HCT116 (cell line): ENCODE measurements at regions not wholly inside any gene's neighbourhood (a gene's known extent, or its start where the extent isn't known, plus 50 kb on each side); places are given as distances from the start of the nearest gene placed in this dataset.

Experiments used
- ATAC-seq: fragments of 200-7000 bp; cut with Tn5 transposase; 2 replicates; pipeline ENCODE4 v1.9.1; 2020; ENCODE audit warnings: mild to moderate bottlenecking, moderate library complexity
- BruUV-seq: library from RNA; stranded (reverse); fragments of 400-500 nt; replicated peaks from 2 replicates; lab custom pipeline; 2021; lab: Mats Ljungman, UMichigan
- CTCF ChIA-PET: fragments of 300-600 bp; sonication (Branson Sonifier 250); formaldehyde crosslinking; loops from one replicate; lab custom pipeline; 2021; ENCODE audit warnings: antibody characterized with exemption; lab: Charles Lee
- POLR2A ChIA-PET: fragments of 300-600, 350-600 bp; sonication (Branson Sonifier 250); formaldehyde crosslinking; loops from one replicate; lab custom pipeline; 2021; ENCODE audit warnings: antibody characterized with exemption; lab: Charles Lee
- RAD21 ChIA-PET, 2 experiments: fragments of 300-600 bp; sonication (Branson Sonifier 250); formaldehyde crosslinking; loops; one replicate each; lab custom pipeline; 2023; ENCODE audit warnings: low total read pairs in 2 of 2; ENCODE audit not compliant: uncharacterized antibody in 2 of 2, unreplicated experiment in 2 of 2, low non-redundant PET in 1 of 2; lab: Charles Lee
- DNase-seq: peaks from one replicate; pipeline ENCODE4 v3.0.0-alpha.2; 2010; ENCODE audit warnings: low read depth, low spot score
- H2AFZ ChIP-seq: fragments of 200-600 bp; shearing (Covaris generic), sonication (generic); 2 replicates; pipeline ENCODE4 v1.6.1; 2017; ENCODE audit warnings: low read depth, mixed run types, mixed read lengths, antibody characterized with exemption, low read length; ENCODE audit not compliant: poor library complexity, severe bottlenecking
- H3K27ac ChIP-seq: 2 replicates; pipeline ENCODE4 v1.5.1; 2012; ENCODE audit warnings: low read depth, low read length
- H3K27me3 ChIP-seq: fragments of 200-600 bp; sonication (generic); 2 replicates; pipeline ENCODE4 v1.6.1; 2016; ENCODE audit warnings: mixed run types, low read length, mixed read lengths; ENCODE audit not compliant: insufficient read depth
- H3K36me3 ChIP-seq, 2 experiments: fragments of 200-500 bp in 1 of 2; fragments of 200-600 bp in 1 of 2; sonication (Bioruptor generic) in 1 of 2; sonication (generic) in 1 of 2; 2 replicates each; pipeline versions ENCODE4 v1.5.1 to v1.6.1; 2014 to 2016; ENCODE audit warnings: low read length in 2 of 2, inconsistent platforms in 1 of 2, mixed read lengths in 1 of 2, mixed run types in 1 of 2; ENCODE audit not compliant: insufficient read depth in 2 of 2, control insufficient read depth in 1 of 2
- H3K4me1 ChIP-seq, 2 experiments: fragments of 200-600 bp in 1 of 2; sonication (generic) in 1 of 2; 2 replicates each; pipeline versions ENCODE4 v1.5.1 to v1.6.1; 2012 to 2017; ENCODE audit warnings: low read length in 2 of 2, inconsistent platforms in 1 of 2, mild to moderate bottlenecking in 1 of 2, mixed read lengths in 1 of 2, mixed run types in 1 of 2, moderate library complexity in 1 of 2; ENCODE audit not compliant: insufficient read depth in 2 of 2, control insufficient read depth in 1 of 2
- H3K4me2 ChIP-seq: fragments of 200-600 bp; sonication (generic); 2 replicates; pipeline ENCODE4 v1.6.1; 2017; ENCODE audit warnings: mixed run types, low read length, mixed read lengths
- H3K4me3 ChIP-seq, 2 experiments: fragments of 200-600 bp in 1 of 2; sonication (generic) in 1 of 2; replicated peaks in 1 of 2; 2 replicates each; pipeline ENCODE4 v1.5.1; 2011 to 2016; ENCODE audit warnings: low read length in 2 of 2, control low read depth in 1 of 2, low read depth in 1 of 2, mild to moderate bottlenecking in 1 of 2, mixed read lengths in 1 of 2, mixed run types in 1 of 2
- H3K79me2 ChIP-seq: fragments of 200-600 bp; sonication (generic); 2 replicates; pipeline ENCODE4 v1.6.1; 2017; ENCODE audit warnings: mild to moderate bottlenecking, mixed run types, low read length, moderate library complexity, mixed read lengths; ENCODE audit not compliant: insufficient read depth
- H3K9ac ChIP-seq: fragments of 200-600 bp; sonication (generic); 2 replicates; pipeline ENCODE4 v1.6.1; 2016; ENCODE audit warnings: low read length, mixed read lengths
- H3K9me2 ChIP-seq: fragments of 200-600 bp; sonication (generic), shearing (Covaris generic); 2 replicates; pipeline ENCODE4 v1.6.1; 2017; ENCODE audit warnings: mixed run types, mild to moderate bottlenecking, moderate library complexity; ENCODE audit not compliant: insufficient read depth
- H3K9me3 ChIP-seq, 2 experiments: fragments of 200-500 bp in 1 of 2; fragments of 200-600 bp in 1 of 2; sonication (Bioruptor generic) in 1 of 2; sonication (generic) in 1 of 2; 2 replicates each; pipeline ENCODE4 v1.6.1; 2014 to 2017; ENCODE audit warnings: low read length in 2 of 2, mixed read lengths in 2 of 2, inconsistent platforms in 1 of 2, low read depth in 1 of 2, mild to moderate bottlenecking in 1 of 2, mixed run types in 1 of 2, moderate library complexity in 1 of 2; ENCODE audit not compliant: control insufficient read depth in 1 of 2, insufficient read depth in 1 of 2
- H4K20me1 ChIP-seq: fragments of 200-600 bp; sonication (generic), shearing (Covaris generic); 2 replicates; pipeline ENCODE4 v1.6.1; 2017; ENCODE audit warnings: mixed run types, mild to moderate bottlenecking, moderate library complexity; ENCODE audit not compliant: insufficient read depth
- CBX3 ChIP-seq: IDR thresholded peaks from 2 replicates; pipeline ENCODE4 v1.6.1; 2012; ENCODE audit warnings: low read depth
- CEBPB ChIP-seq: IDR thresholded peaks from 2 replicates; pipeline ENCODE4 v1.6.1; 2012; ENCODE audit warnings: low read depth
- CTCF ChIP-seq, 3 experiments: fragments of 200-600 bp in 1 of 3; sonication (generic) in 1 of 3; IDR thresholded peaks in 2 of 3; conservative IDR thresholded peaks in 1 of 3; 2 replicates each; pipeline ENCODE4 v1.5.1; 2012 to 2017; ENCODE audit warnings: low read depth in 2 of 3, low read length in 2 of 3, antibody characterized with exemption in 1 of 3, borderline replicate concordance in 1 of 3, control low read depth in 1 of 3, mild to moderate bottlenecking in 1 of 3, mixed read lengths in 1 of 3, mixed run types in 1 of 3, moderate library complexity in 1 of 3; ENCODE audit not compliant: insufficient read depth in 1 of 3
- EGR1 ChIP-seq: IDR thresholded peaks from 2 replicates; pipeline ENCODE4 v1.6.1; 2012; ENCODE audit warnings: low read depth
- ELF1 ChIP-seq: IDR thresholded peaks from 2 replicates; pipeline ENCODE4 v1.6.1; 2012; ENCODE audit warnings: low read depth, borderline replicate concordance
- EZH2 ChIP-seq: fragments of 200-600 bp; sonication (generic); IDR thresholded peaks from 2 replicates; pipeline ENCODE4 v1.6.1; 2017; ENCODE audit warnings: antibody characterized with exemption, mixed run types
- EZH2phosphoT487 ChIP-seq: fragments of 200-600 bp; IDR thresholded peaks from 2 replicates; pipeline ENCODE4 v1.6.1; 2018; ENCODE audit warnings: antibody characterized with exemption, borderline replicate concordance
- FOSL1 ChIP-seq: IDR thresholded peaks from 2 replicates; pipeline ENCODE4 v1.6.1; 2012; ENCODE audit warnings: low read depth
- MAX ChIP-seq: IDR thresholded peaks from 2 replicates; pipeline ENCODE4 v1.6.1; 2012
- POLR2A ChIP-seq: IDR thresholded peaks from 2 replicates; pipeline ENCODE4 v1.7.0; 2011; ENCODE audit warnings: borderline replicate concordance; ENCODE audit not compliant: insufficient read depth, insufficient read length; ENCODE audit errors: extremely low read depth
- POLR2AphosphoS5 ChIP-seq: IDR thresholded peaks from 2 replicates; pipeline ENCODE4 v1.6.1; 2011; ENCODE audit warnings: mild to moderate bottlenecking, low read depth, low read length, moderate library complexity
- RAD21 ChIP-seq: IDR thresholded peaks from 2 replicates; pipeline ENCODE4 v1.6.1; 2012; ENCODE audit warnings: low read depth, mild to moderate bottlenecking
- SRF ChIP-seq: IDR thresholded peaks from 2 replicates; pipeline ENCODE4 v1.6.1; 2012; ENCODE audit warnings: low read depth
- YY1 ChIP-seq: IDR thresholded peaks from 2 replicates; pipeline ENCODE4 v1.6.1; 2011; ENCODE audit warnings: low read length, low read depth, moderate library complexity, mild to moderate bottlenecking; ENCODE audit not compliant: insufficient replicate concordance; ENCODE audit errors: extremely low read depth
- ZBTB33 ChIP-seq: IDR thresholded peaks from 2 replicates; pipeline ENCODE4 v1.6.1; 2011; ENCODE audit warnings: mild to moderate bottlenecking, low read length, moderate library complexity; ENCODE audit not compliant: insufficient replicate concordance; ENCODE audit errors: extremely low read depth
- ZFX ChIP-seq: fragments of 450-650 bp; IDR thresholded peaks from 2 replicates; pipeline ENCODE4 v1.6.1; 2017
- ZNF274 ChIP-seq: fragments of 200-500 bp; sonication (Bioruptor generic); IDR thresholded peaks from 2 replicates; pipeline ENCODE4 v1.6.1; 2014; ENCODE audit warnings: mild to moderate bottlenecking, low read depth, low read length, inconsistent platforms
- intact Hi-C: fragments of 100-400 bp; cut with micrococcal nuclease; formaldehyde crosslinking; loops from 2 replicates; pipeline ENCODE4 v1.10.0; 2022

GRCh38 chr6:72476646-72477045 is 145.2 kb upstream of the KCNQ5 start (continued):
- TF ChIP-seq CTCF (IDR thresholded peaks at IDR 0.05 in 2 of 3, conservative IDR thresholded peaks at IDR 0.05 in 1 of 3; ENCODE audit: borderline replicate concordance in 1 of 3, insufficient read depth in 1 of 3, low read depth in 2 of 3, low read length in 2 of 3) (no peak), ZBTB33 (no peak), POLR2AphosphoS5 (no peak), CEBPB (no peak), EZH2phosphoT487 (no peak), RAD21 (no peak), YY1 (no peak), FOSL1 (no peak), EZH2 (no peak), ZNF274 (no peak), SRF (no peak)
- TF ChIP-seq, all 23 proteins: peak for 0

GRCh38 chr6:72495441-72495840 is 126.4 kb upstream of the KCNQ5 start:
- RAD21 ChIA-PET: no interaction called here
- DNase-seq: no peak
- intact Hi-C loops: no loop called here
- no peak for ATAC-seq
- Histone ChIP-seq H3K9me2 (no peaks in the 10 kb centered on the region), H3K27ac (no peak overlapping the region), H4K20me1 (no peaks in the 10 kb centered on the region), H3K79me2 (no peaks in the 10 kb centered on the region), H3K27me3 (no peaks in the 10 kb centered on the region), H3K9me3 (no peaks in the 10 kb centered on the region), H2AFZ (no peak overlapping the region), H3K4me2 (no peak overlapping the region), H3K4me1 (no peaks in the 10 kb centered on the region), H3K9ac (no peak overlapping the region), H3K36me3 (no peaks in the 10 kb centered on the region), H3K4me3 (no peak overlapping the region)
- CTCF ChIA-PET: no interaction called here
- no TSS peak for BruUV-seq
- no peak for TF ChIP-seq EGR1
- TF ChIP-seq CBX3: no peak
- TF ChIP-seq SRF: no peak
- TF ChIP-seq ELF1: no peak
- no peak for TF ChIP-seq CTCF (IDR thresholded peaks at IDR 0.05 in 2 of 3, conservative IDR thresholded peaks at IDR 0.05 in 1 of 3; ENCODE audit: borderline replicate concordance in 1 of 3, insufficient read depth in 1 of 3, low read depth in 2 of 3, low read length in 2 of 3)
- TF ChIP-seq MAX: no peak
- TF ChIP-seq POLR2A: no peak
- TF ChIP-seq ZFX: no peak
- POLR2A ChIA-PET: no interaction called here
